ENCODE measurements at regions not wholly inside any gene's neighbourhood (a gene's known extent, or its start where the extent isn't known, plus 50 kb on each side); places are given as distances from the start of the nearest gene placed in this dataset.

- TF ChIP-seq ATF2 (tag by site-specific recombination; IDR thresholded peaks at IDR 0.05; ENCODE audit: low read depth) (no peak), ZNF148 (tag by site-specific recombination; IDR thresholded peaks at IDR 0.05; ENCODE audit: borderline replicate concordance) (no peak), AEBP2 (tag by site-specific recombination; IDR thresholded peaks at IDR 0.05; ENCODE audit: borderline replicate concordance) (no peak)
Observed at GRCh38 chr1:96220651-96221050, 500.9 kb upstream of the PTBP2 start (continued).

GRCh38 chr1:96222701-96223100 lies 498.9 kb upstream of the PTBP2 start:
- Histone ChIP-seq H3K27ac (ENCODE audit: extremely low read depth, low read depth, low read length) (no peak overlapping the region), H3K4me3 (ENCODE audit: low read depth, low read length) (no peak overlapping the region)

More at GRCh38 chr1:96222701-96223100, 498.9 kb upstream of the PTBP2 start:
- POLR2A ChIA-PET = no interaction called here
- TF ChIP-seq ZBTB6 (tag by site-specific recombination; IDR thresholded peaks at IDR 0.05) = no peak
- no peak for TF ChIP-seq YY2 (tag by site-specific recombination; IDR thresholded peaks at IDR 0.05)
- no peak for TF ChIP-seq ZNF362 (tag by site-specific recombination; IDR thresholded peaks at IDR 0.05)
- TF ChIP-seq ZNF664 (tag by site-specific recombination; IDR thresholded peaks at IDR 0.05) = no peak
- no peak for TF ChIP-seq FEZF1 (tag by site-specific recombination; IDR thresholded peaks at IDR 0.05)
- no peak for TF ChIP-seq ZNF221 (tag by site-specific recombination; IDR thresholded peaks at IDR 0.05; ENCODE audit: borderline replicate concordance)
- no peak for TF ChIP-seq PATZ1 (tag by site-specific recombination; IDR thresholded peaks at IDR 0.05)
- TF ChIP-seq MYNN (tag by site-specific recombination; IDR thresholded peaks at IDR 0.05; ENCODE audit: borderline replicate concordance) = no peak
- TF ChIP-seq GLI2 (tag by site-specific recombination; IDR thresholded peaks at IDR 0.05; ENCODE audit: borderline replicate concordance, low read depth) = no peak
- TF ChIP-seq BCL6B (tag by site-specific recombination; IDR thresholded peaks at IDR 0.05) = no peak
- TF ChIP-seq ZNF701 (tag by site-specific recombination; IDR thresholded peaks at IDR 0.05) = no peak
- no peak for TF ChIP-seq ZNF157 (tag by site-specific recombination; IDR thresholded peaks at IDR 0.05)
- no peak for TF ChIP-seq ZNF449 (tag by site-specific recombination; IDR thresholded peaks at IDR 0.05)
- TF ChIP-seq INSM2 (tag by site-specific recombination; IDR thresholded peaks at IDR 0.05) = no peak
- TF ChIP-seq ZNF423 (tag by site-specific recombination; IDR thresholded peaks at IDR 0.05) = no peak
- CTCF ChIA-PET = interaction anchor here (0.6 kb wide), 1 partner anchor 1679 kb away, joined by 3 read pairs; no protein-coding TSS in a partner anchor
- Histone ChIP-seq H3K9me3 (ENCODE audit: control insufficient read depth, insufficient read depth, low read depth, low read length) (no peaks in the 10 kb centered on the region), H3K4me1 (ENCODE audit: control insufficient read depth, insufficient read depth, low read length) (no peaks in the 10 kb centered on the region), H3K36me3 (ENCODE audit: control insufficient read depth in 2 of 2, insufficient read depth in 1 of 2, low read length in 2 of 2) (no peaks in the 10 kb centered on the region)

All from HEK293 (cell line).